Epithelial cell of esophagus (primary cell): ENCODE measurements at regions not wholly inside any gene's neighbourhood (a gene's known extent, or its start where the extent isn't known, plus 50 kb on each side); places are given as distances from the start of the nearest gene placed in this dataset.
A peak's percentile ranks its signal among the peaks of the same experiment; 100 is the strongest.

Source experiments
- DNase-seq: peaks from one replicate; pipeline ENCODE4 v3.0.0; 2010; ENCODE audit warnings: low read depth
- H3K4me3 ChIP-seq: 2 replicates; pipeline ENCODE4 v1.5.1; 2011; ENCODE audit warnings: mild to moderate bottlenecking, low read length, control low read depth
- CTCF ChIP-seq: IDR thresholded peaks from 2 replicates; pipeline ENCODE4 v1.5.1; 2011; ENCODE audit warnings: low read depth, mild to moderate bottlenecking, low read length, control low read depth, inconsistent platforms; ENCODE audit not compliant: insufficient read depth; ENCODE audit errors: missing control alignments

- H3K4me3 ChIP-seq, result no peak overlapping the region
- TF ChIP-seq CTCF, result no peak
- no peak for DNase-seq
These were observed 631.3 kb downstream of the TFAP2A start for GRCh38 chr6:9783567-9783966.

- DNase-seq, result peak; percentile 85
- no peak overlapping the region for H3K4me3 ChIP-seq
- TF ChIP-seq CTCF, result no peak
These were observed 648.5 kb downstream of the TFAP2A start for GRCh38 chr6:9766240-9766915.

- H3K4me3 ChIP-seq, result no peak overlapping the region
- peak; percentile 21 for DNase-seq
- TF ChIP-seq CTCF, result no peak
These were observed 653.7 kb downstream of the TFAP2A start for GRCh38 chr6:9761220-9761619.

- no peak for TF ChIP-seq CTCF
- H3K4me3 ChIP-seq, result no peak overlapping the region
- DNase-seq, result no peak
These were observed 660.4 kb downstream of the TFAP2A start for GRCh38 chr6:9754515-9754914.

- no peak for TF ChIP-seq CTCF
- peak; percentile 29 for DNase-seq
- no peak overlapping the region for H3K4me3 ChIP-seq
These were observed 668.9 kb downstream of the TFAP2A start for GRCh38 chr6:9745966-9746365.

GRCh38 chr6:9745476-9745875 lies 669.4 kb downstream of the TFAP2A start:
- peak; percentile 45 for DNase-seq
- H3K4me3 ChIP-seq, result no peak overlapping the region
- no peak for TF ChIP-seq CTCF

- no peak for DNase-seq
- no peak for TF ChIP-seq CTCF
- H3K4me3 ChIP-seq, result no peak overlapping the region
These were observed 670.8 kb downstream of the TFAP2A start for GRCh38 chr6:9744119-9744518.
